GM12878 (cell line): ENCODE measurements at regions not wholly inside any gene's neighbourhood (a gene's known extent, or its start where the extent isn't known, plus 50 kb on each side); places are given as distances from the start of the nearest gene placed in this dataset.
A peak's percentile ranks its signal among the peaks of the same experiment; 100 is the strongest.

Experiments
- ATAC-seq: fragments of 200-7000 bp; cut with Tn5 transposase; 3 replicates; pipeline ENCODE4 v1.9.1; 2020; ENCODE audit warnings: mild to moderate bottlenecking, moderate library complexity
- BruUV-seq: library from RNA; stranded (reverse); fragments of 400-500 nt; replicated peaks from 2 replicates; lab custom pipeline; 2021; lab: Mats Ljungman, UMichigan
- CTCF ChIA-PET: fragments of 300-600 bp; sonication (Branson Sonifier 250); formaldehyde crosslinking; extraction: SDS; loops from one replicate; lab custom pipeline; 2021; ENCODE audit warnings: inconsistent platforms; lab: Yijun Ruan, JAX
- POLR2A ChIA-PET: fragments of 350-600 bp; formaldehyde crosslinking; extraction: SDS; loops from one replicate; lab custom pipeline; 2021; ENCODE audit warnings: inconsistent platforms; lab: Charles Lee
- RAD21 ChIA-PET: fragments of 300-600 bp; sonication (Branson Sonifier 250); formaldehyde crosslinking; loops from one replicate; lab custom pipeline; 2023; ENCODE audit warnings: antibody characterized with exemption; ENCODE audit not compliant: unreplicated experiment; lab: Charles Lee
- SMC1A ChIA-PET: fragments of 300-600 bp; sonication (Branson Sonifier 250); formaldehyde crosslinking; loops from one replicate; lab custom pipeline; 2023; ENCODE audit not compliant: unreplicated experiment, uncharacterized antibody; lab: Charles Lee
- DNase-seq: peaks from one replicate; pipeline ENCODE4 v3.0.0-alpha.2; 2011; ENCODE audit warnings: low read depth, low spot score
- FAIRE-seq: peaks from 3 replicates; lab custom pipeline; 2011; peaks lifted over from hg19 to GRCh38; lab: Jason Lieb, UNC
- H2AFZ ChIP-seq: 2 replicates; pipeline ENCODE4 v1.6.0; 2011; ENCODE audit warnings: low read depth, low read length, control low read depth; ENCODE audit not compliant: control insufficient read depth
- H3K27ac ChIP-seq: 2 replicates; pipeline ENCODE4 v1.5.1; 2011; ENCODE audit warnings: control low read depth; ENCODE audit not compliant: control insufficient read depth, insufficient read depth
- H3K27me3 ChIP-seq, 2 experiments: replicated peaks in 1 of 2; 2 replicates each; pipeline versions ENCODE4 v1.6.0 to v1.6.1; 2011; ENCODE audit warnings: low read length in 1 of 2; ENCODE audit not compliant: control insufficient read depth in 2 of 2, insufficient read depth in 2 of 2
- H3K36me3 ChIP-seq, 2 experiments: 2 replicates each; pipeline ENCODE4 v1.5.1; 2011; ENCODE audit warnings: low read length in 1 of 2; ENCODE audit not compliant: control insufficient read depth in 2 of 2, insufficient read depth in 2 of 2
- H3K4me1 ChIP-seq: 2 replicates; pipeline ENCODE4 v1.6.1; 2011; ENCODE audit warnings: mild to moderate bottlenecking, low read length, moderate library complexity, mixed read lengths; ENCODE audit not compliant: control insufficient read depth, insufficient read depth
- H3K4me2 ChIP-seq: 2 replicates; pipeline ENCODE4 v1.6.0; 2011; ENCODE audit warnings: control low read depth; ENCODE audit not compliant: control insufficient read depth, insufficient read depth
- H3K4me3 ChIP-seq: fragments of 200-600 bp; sonication (generic); 2 replicates; pipeline ENCODE4 v1.5.1; 2016
- H3K79me2 ChIP-seq: 2 replicates; pipeline ENCODE4 v1.6.0; 2011; ENCODE audit warnings: low read length; ENCODE audit not compliant: control insufficient read depth, insufficient read depth
- H3K9ac ChIP-seq: 2 replicates; pipeline ENCODE4 v1.8.0; 2011; ENCODE audit warnings: low read length, control low read depth, mixed read lengths; ENCODE audit not compliant: control insufficient read depth, insufficient read depth
- H3K9me3 ChIP-seq: replicated peaks from 3 replicates; pipeline ENCODE4 v1.5.1; 2011; ENCODE audit warnings: mild to moderate bottlenecking, low read length; ENCODE audit not compliant: control insufficient read depth, insufficient read depth
- H4K20me1 ChIP-seq: 2 replicates; pipeline ENCODE4 v1.6.0; 2011; ENCODE audit not compliant: control insufficient read depth, insufficient read depth
- CBX5 ChIP-seq: sonication (generic); IDR thresholded peaks from 2 replicates; pipeline ENCODE4 v1.6.1; 2016; ENCODE audit warnings: low read depth, moderate library complexity, mild to moderate bottlenecking, inconsistent platforms
- CHD2 ChIP-seq: IDR thresholded peaks from 2 replicates; pipeline ENCODE4 v1.6.1; 2011; ENCODE audit warnings: low read depth, low read length, improper control_type of control experiment, borderline replicate concordance
- EZH2 ChIP-seq: IDR thresholded peaks from 2 replicates; pipeline ENCODE4 v1.6.1; 2012; ENCODE audit warnings: low read depth, mild to moderate bottlenecking, control low read depth, inconsistent platforms, low read length, borderline replicate concordance; ENCODE audit not compliant: control insufficient read depth
- MTA3 ChIP-seq: IDR thresholded peaks from 2 replicates; pipeline ENCODE4 v1.6.1; 2012; ENCODE audit warnings: low read length, inconsistent platforms, borderline replicate concordance
- NRF1 ChIP-seq: conservative IDR thresholded peaks from 2 replicates; pipeline ENCODE4 v1.6.1; 2011; ENCODE audit warnings: mild to moderate bottlenecking, low read depth, low read length, improper control_type of control experiment
- POLR2A ChIP-seq: IDR thresholded peaks from 2 replicates; pipeline ENCODE4 v1.6.1; 2011; ENCODE audit warnings: low read depth, mild to moderate bottlenecking, low read length
- RCOR1 ChIP-seq: conservative IDR thresholded peaks from 2 replicates; pipeline ENCODE4 v1.6.1; 2012; ENCODE audit warnings: low read depth, low read length, improper control_type of control experiment
- SIN3A ChIP-seq: IDR thresholded peaks from 2 replicates; pipeline ENCODE4 v1.6.1; 2012; ENCODE audit warnings: low read depth, low read length, improper control_type of control experiment
- SIX5 ChIP-seq: IDR thresholded peaks from 2 replicates; pipeline ENCODE4 v1.6.1; 2011; ENCODE audit warnings: mild to moderate bottlenecking, low read depth, low read length, moderate library complexity; ENCODE audit not compliant: severe bottlenecking
- WRNIP1 ChIP-seq: IDR thresholded peaks from 2 replicates; pipeline ENCODE4 v1.6.1; 2011; ENCODE audit warnings: low read depth, low read length, improper control_type of control experiment, borderline replicate concordance
- YBX1 ChIP-seq: fragments of 450-650 bp; IDR thresholded peaks from 2 replicates; pipeline ENCODE4 v1.6.1; 2016; ENCODE audit warnings: antibody characterized with exemption
- ZNF207 ChIP-seq: fragments of 450-650 bp; IDR thresholded peaks from 2 replicates; pipeline ENCODE4 v1.6.1; 2014; ENCODE audit warnings: antibody characterized with exemption, mild to moderate bottlenecking, borderline replicate concordance
- ZNF622 ChIP-seq: fragments of 450-650 bp; IDR thresholded peaks from 2 replicates; pipeline ENCODE4 v1.6.1; 2017; ENCODE audit warnings: mild to moderate bottlenecking, inconsistent platforms
- WGBS: methylation state at CpG from one replicate; pipeline ENCODE4 v1.1.6; 2016; ENCODE audit warnings: low lambda C conversion rate; ENCODE audit not compliant: insufficient replicate concordance, insufficient coverage; ENCODE audit errors: missing lambda C conversion rate; 5-methylcytosine and 5-hydroxymethylcytosine counted together
- in situ Hi-C: fragments of 300-500 bp; cut with MboI; formaldehyde crosslinking; loops from 9 replicates; pipeline ENCODE4 v1.14.3; 2018; ENCODE audit warnings: mixed read lengths
- intact Hi-C: fragments of 100-400 bp; cut with micrococcal nuclease; formaldehyde crosslinking; loops from one replicate; pipeline ENCODE4 v1.14.2; 2022; ENCODE audit not compliant: unreplicated experiment
- TF ChIP-seq, protein P1 (sequence below): IDR thresholded peaks from 2 replicates; pipeline ENCODE4 v1.6.1; 2012; ENCODE audit warnings: mild to moderate bottlenecking, low read depth, low read length
- TF ChIP-seq, protein P2 (sequence below): IDR thresholded peaks from 2 replicates; pipeline ENCODE4 v1.6.1; 2011; ENCODE audit warnings: low read depth, mild to moderate bottlenecking, low read length, moderate library complexity, borderline replicate concordance; ENCODE audit errors: extremely low read depth

DNA sequence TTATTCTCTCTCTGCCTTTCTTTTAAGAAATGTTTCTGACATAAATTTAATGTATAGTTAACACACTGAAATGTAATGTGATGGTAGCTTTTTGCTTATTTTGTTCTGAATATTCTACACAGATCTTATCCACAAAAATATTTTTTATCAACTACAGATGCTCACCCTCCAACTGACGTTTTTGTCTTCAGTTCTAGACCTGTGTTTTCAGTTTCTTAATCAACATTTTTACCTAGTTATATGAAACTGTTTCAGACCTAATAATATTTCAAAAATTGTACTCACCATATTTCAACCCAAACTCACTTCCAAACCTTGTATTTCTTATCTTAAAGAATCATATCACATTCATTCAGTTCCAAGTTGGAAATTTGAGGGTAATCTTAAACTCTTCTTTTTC is 452.8 kb downstream of the RFPL4B start:
- DNase-seq, result no peak
- Histone ChIP-seq H3K27ac (no peak overlapping the region), H3K4me1 (no peaks in the 10 kb centered on the region), H3K27me3 (no peaks in the 10 kb centered on the region), H3K9me3 (no peaks in the 10 kb centered on the region), H3K4me2 (no peak overlapping the region), H3K4me3 (no peak overlapping the region), H3K36me3 (no peaks in the 10 kb centered on the region), H3K79me2 (no peaks in the 10 kb centered on the region), H3K9ac (no peak overlapping the region), H2AFZ (no peak overlapping the region), H4K20me1 (no peaks in the 10 kb centered on the region)
- in situ Hi-C loops, result no loop called here
- ATAC-seq, result peak; percentile 21; the same call in 1 of the 3 replicates
- intact Hi-C loops, result no loop called here
- TF ChIP-seq SIX5, result no peak
- TF ChIP-seq EZH2, result no peak
- no peak for TF ChIP-seq ZNF207
- TF ChIP-seq CBX5, result no peak
- TF ChIP-seq MTA3, result no peak
- no peak for TF ChIP-seq NRF1
- TF ChIP-seq RCOR1, result no peak
- TF ChIP-seq YBX1, result no peak
- no peak for TF ChIP-seq WRNIP1
- TF ChIP-seq, protein P1, sequence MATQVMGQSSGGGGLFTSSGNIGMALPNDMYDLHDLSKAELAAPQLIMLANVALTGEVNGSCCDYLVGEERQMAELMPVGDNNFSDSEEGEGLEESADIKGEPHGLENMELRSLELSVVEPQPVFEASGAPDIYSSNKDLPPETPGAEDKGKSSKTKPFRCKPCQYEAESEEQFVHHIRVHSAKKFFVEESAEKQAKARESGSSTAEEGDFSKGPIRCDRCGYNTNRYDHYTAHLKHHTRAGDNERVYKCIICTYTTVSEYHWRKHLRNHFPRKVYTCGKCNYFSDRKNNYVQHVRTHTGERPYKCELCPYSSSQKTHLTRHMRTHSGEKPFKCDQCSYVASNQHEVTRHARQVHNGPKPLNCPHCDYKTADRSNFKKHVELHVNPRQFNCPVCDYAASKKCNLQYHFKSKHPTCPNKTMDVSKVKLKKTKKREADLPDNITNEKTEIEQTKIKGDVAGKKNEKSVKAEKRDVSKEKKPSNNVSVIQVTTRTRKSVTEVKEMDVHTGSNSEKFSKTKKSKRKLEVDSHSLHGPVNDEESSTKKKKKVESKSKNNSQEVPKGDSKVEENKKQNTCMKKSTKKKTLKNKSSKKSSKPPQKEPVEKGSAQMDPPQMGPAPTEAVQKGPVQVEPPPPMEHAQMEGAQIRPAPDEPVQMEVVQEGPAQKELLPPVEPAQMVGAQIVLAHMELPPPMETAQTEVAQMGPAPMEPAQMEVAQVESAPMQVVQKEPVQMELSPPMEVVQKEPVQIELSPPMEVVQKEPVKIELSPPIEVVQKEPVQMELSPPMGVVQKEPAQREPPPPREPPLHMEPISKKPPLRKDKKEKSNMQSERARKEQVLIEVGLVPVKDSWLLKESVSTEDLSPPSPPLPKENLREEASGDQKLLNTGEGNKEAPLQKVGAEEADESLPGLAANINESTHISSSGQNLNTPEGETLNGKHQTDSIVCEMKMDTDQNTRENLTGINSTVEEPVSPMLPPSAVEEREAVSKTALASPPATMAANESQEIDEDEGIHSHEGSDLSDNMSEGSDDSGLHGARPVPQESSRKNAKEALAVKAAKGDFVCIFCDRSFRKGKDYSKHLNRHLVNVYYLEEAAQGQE, result no peak
- no peak for TF ChIP-seq ZNF622
- TF ChIP-seq, protein P2, sequence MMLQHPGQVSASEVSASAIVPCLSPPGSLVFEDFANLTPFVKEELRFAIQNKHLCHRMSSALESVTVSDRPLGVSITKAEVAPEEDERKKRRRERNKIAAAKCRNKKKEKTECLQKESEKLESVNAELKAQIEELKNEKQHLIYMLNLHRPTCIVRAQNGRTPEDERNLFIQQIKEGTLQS, result no peak
- no peak for TF ChIP-seq POLR2A
- no peak for TF ChIP-seq CHD2
- no peak for TF ChIP-seq SIN3A
- SMC1A ChIA-PET, result interaction anchor here (0.8 kb wide), 1 partner anchor 1079 kb away, joined by 3 read pairs; no protein-coding TSS in a partner anchor
- CTCF ChIA-PET, result no interaction called here
- no peak for FAIRE-seq
- no TSS peak for BruUV-seq
- RAD21 ChIA-PET, result no interaction called here
- POLR2A ChIA-PET, result no interaction called here
- WGBS, result 0% methylated on average over 1 of the region's 1 CpG
